PC-3 (cell line): ENCODE measurements at regions not wholly inside any gene's neighbourhood (a gene's known extent, or its start where the extent isn't known, plus 50 kb on each side); places are given as distances from the start of the nearest gene placed in this dataset.

Experiments
- EZH2 ChIP-seq: fragments of 300-600 bp; sonication (generic); IDR thresholded peaks from one replicate; pipeline ENCODE4 v1.6.1; 2017; ENCODE audit warnings: antibody characterized with exemption, mild to moderate bottlenecking, low read length; ENCODE audit not compliant: unreplicated experiment
- EZH2phosphoT487 ChIP-seq: fragments of 300-600 bp; sonication (generic); IDR thresholded peaks from 2 replicates; pipeline ENCODE4 v1.6.1; 2018; ENCODE audit warnings: mild to moderate bottlenecking, antibody characterized with exemption, low read length, borderline replicate concordance
- TF ChIP-seq, protein P1 (sequence below): fragments of 300-600 bp; sonication (generic); conservative IDR thresholded peaks from 2 replicates; pipeline ENCODE4 v1.5.1; 2017; ENCODE audit warnings: antibody characterized with exemption, low read depth, mild to moderate bottlenecking, low read length

- TF ChIP-seq EZH2 = no peak
- TF ChIP-seq, protein P1, sequence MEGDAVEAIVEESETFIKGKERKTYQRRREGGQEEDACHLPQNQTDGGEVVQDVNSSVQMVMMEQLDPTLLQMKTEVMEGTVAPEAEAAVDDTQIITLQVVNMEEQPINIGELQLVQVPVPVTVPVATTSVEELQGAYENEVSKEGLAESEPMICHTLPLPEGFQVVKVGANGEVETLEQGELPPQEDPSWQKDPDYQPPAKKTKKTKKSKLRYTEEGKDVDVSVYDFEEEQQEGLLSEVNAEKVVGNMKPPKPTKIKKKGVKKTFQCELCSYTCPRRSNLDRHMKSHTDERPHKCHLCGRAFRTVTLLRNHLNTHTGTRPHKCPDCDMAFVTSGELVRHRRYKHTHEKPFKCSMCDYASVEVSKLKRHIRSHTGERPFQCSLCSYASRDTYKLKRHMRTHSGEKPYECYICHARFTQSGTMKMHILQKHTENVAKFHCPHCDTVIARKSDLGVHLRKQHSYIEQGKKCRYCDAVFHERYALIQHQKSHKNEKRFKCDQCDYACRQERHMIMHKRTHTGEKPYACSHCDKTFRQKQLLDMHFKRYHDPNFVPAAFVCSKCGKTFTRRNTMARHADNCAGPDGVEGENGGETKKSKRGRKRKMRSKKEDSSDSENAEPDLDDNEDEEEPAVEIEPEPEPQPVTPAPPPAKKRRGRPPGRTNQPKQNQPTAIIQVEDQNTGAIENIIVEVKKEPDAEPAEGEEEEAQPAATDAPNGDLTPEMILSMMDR = no peak
- TF ChIP-seq EZH2phosphoT487 = no peak
Observed at GRCh38 chr4:63607169-63607872, 801.9 kb downstream of the TECRL start.
